ENCODE measurements at regions not wholly inside any gene's neighbourhood (a gene's known extent, or its start where the extent isn't known, plus 50 kb on each side); places are given as distances from the start of the nearest gene placed in this dataset.

- Histone ChIP-seq H3K27me3 (replicated peaks; ENCODE audit: insufficient read depth, low read depth, low read length, poor library complexity) (no peaks in the 10 kb centered on the region), H3K9me3 (ENCODE audit: low read depth, low read length, poor library complexity, severe bottlenecking) (no peaks in the 10 kb centered on the region), H3K4me1 (ENCODE audit: insufficient read depth, low read length, poor library complexity, severe bottlenecking) (no peaks in the 10 kb centered on the region), H3K4me3 (ENCODE audit: low read depth, low read length, poor library complexity, severe bottlenecking) (no peak overlapping the region), H3K27ac (ENCODE audit: low read depth, low read length, poor library complexity, severe bottlenecking) (no peak overlapping the region), H3K36me3 (ENCODE audit: insufficient read depth, low read length, poor library complexity, severe bottlenecking) (no peaks in the 10 kb centered on the region)
- CTCF ChIA-PET, result no interaction called here
- intact Hi-C loops (cut with micrococcal nuclease; ENCODE audit: unreplicated experiment), result loop anchor here (5.0 to 10.0 kb wide), 3 partner anchors 695 to 1983 kb away; no protein-coding TSS in a partner anchor
- BruUV-seq (replicated peaks), result no TSS peak
- DNase-seq (ENCODE audit: low spot score), result no peak
- POLR2A ChIA-PET (ENCODE audit: low non-redundant PET), result no interaction called here
- no peak for TF ChIP-seq EZH2 (IDR thresholded peaks at IDR 0.05; ENCODE audit: borderline replicate concordance, low read depth, low read length, poor library complexity, severe bottlenecking)
- TF ChIP-seq, protein P1, sequence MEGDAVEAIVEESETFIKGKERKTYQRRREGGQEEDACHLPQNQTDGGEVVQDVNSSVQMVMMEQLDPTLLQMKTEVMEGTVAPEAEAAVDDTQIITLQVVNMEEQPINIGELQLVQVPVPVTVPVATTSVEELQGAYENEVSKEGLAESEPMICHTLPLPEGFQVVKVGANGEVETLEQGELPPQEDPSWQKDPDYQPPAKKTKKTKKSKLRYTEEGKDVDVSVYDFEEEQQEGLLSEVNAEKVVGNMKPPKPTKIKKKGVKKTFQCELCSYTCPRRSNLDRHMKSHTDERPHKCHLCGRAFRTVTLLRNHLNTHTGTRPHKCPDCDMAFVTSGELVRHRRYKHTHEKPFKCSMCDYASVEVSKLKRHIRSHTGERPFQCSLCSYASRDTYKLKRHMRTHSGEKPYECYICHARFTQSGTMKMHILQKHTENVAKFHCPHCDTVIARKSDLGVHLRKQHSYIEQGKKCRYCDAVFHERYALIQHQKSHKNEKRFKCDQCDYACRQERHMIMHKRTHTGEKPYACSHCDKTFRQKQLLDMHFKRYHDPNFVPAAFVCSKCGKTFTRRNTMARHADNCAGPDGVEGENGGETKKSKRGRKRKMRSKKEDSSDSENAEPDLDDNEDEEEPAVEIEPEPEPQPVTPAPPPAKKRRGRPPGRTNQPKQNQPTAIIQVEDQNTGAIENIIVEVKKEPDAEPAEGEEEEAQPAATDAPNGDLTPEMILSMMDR (conservative IDR thresholded peaks at IDR 0.05; ENCODE audit: low read depth, low read length), result no peak
Observed at GRCh38 chr21:28747464-28747863, 245.2 kb downstream of the LTN1 start.

GRCh38 chr21:28746166-28746565 is 246.5 kb downstream of the LTN1 start:
- ChIA-PET CTCF (interaction anchor here (0.5 to 1.7 kb wide), 8 partner anchors 9 to 1930 kb away, joined by 3 to 15 read pairs (median 4); no protein-coding TSS in a partner anchor), POLR2A (ENCODE audit: low non-redundant PET) (interaction anchor here (0.6 kb wide), 1 partner anchor 160 kb away, joined by 3 read pairs; no protein-coding TSS in a partner anchor)
- Histone ChIP-seq H3K9me3 (ENCODE audit: low read depth, low read length, poor library complexity, severe bottlenecking) (no peaks in the 10 kb centered on the region), H3K27ac (ENCODE audit: low read depth, low read length, poor library complexity, severe bottlenecking) (no peak overlapping the region), H3K27me3 (replicated peaks; ENCODE audit: insufficient read depth, low read depth, low read length, poor library complexity) (no peaks in the 10 kb centered on the region), H3K4me1 (ENCODE audit: insufficient read depth, low read length, poor library complexity, severe bottlenecking) (no peaks in the 10 kb centered on the region), H3K36me3 (ENCODE audit: insufficient read depth, low read length, poor library complexity, severe bottlenecking) (no peaks in the 10 kb centered on the region), H3K4me3 (ENCODE audit: low read depth, low read length, poor library complexity, severe bottlenecking) (no peak overlapping the region)
- intact Hi-C loops (cut with micrococcal nuclease; ENCODE audit: unreplicated experiment), result loop anchor here (5.0 to 10.0 kb wide), 3 partner anchors 694 to 1981 kb away; no protein-coding TSS in a partner anchor
- DNase-seq (ENCODE audit: low spot score), result no peak
- no TSS peak for BruUV-seq (replicated peaks)
- TF ChIP-seq EZH2 (IDR thresholded peaks at IDR 0.05; ENCODE audit: borderline replicate concordance, low read depth, low read length, poor library complexity, severe bottlenecking), result no peak
- TF ChIP-seq, protein P1 (conservative IDR thresholded peaks at IDR 0.05; ENCODE audit: low read depth, low read length), result no peak

DNA sequence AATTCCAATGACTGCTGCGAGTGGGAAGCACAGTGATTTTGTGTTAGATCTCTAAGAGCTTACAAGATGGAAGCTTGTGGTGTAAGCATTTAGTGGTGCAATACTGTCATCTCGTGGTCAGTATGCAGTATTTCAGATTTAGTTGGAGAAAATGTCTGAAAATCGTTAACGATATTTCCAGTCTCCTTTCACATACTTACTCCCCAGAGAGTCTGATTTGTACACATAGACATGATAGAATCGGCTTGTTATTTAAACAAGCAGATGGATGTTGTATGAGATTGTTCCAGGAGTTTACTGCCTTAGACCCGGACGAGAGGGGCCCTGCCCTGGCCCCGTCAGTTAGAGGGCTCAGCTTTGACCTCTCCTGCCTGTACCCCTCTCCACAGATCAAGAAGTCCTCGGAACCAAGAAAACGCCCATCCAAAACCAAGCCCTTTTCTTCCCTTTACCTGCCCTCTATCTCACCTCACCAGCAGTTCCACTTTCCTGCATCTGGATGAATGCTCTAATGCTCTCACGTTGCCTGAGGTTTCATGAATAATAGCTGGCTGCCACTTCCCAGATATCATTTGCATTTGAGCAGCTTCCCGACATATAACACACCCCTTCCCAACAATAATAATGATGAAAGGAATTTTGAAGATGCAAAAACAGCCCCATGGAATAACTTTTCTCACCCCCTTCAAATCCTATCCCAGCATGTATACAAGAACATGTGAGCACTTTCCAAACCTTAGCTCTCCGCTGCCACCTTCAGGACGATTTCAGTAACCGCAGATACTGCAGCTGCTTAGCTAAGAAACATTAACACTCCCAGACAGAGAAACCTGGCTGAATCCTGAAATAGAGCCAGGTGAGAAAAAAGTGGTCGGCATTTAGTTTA is 247.3 kb downstream of the LTN1 start:
- POLR2A ChIA-PET (ENCODE audit: low non-redundant PET), result no interaction called here
- no peak overlapping the region for H3K27ac ChIP-seq (ENCODE audit: low read depth, low read length, poor library complexity, severe bottlenecking)
- peak; percentile 80 for DNase-seq (ENCODE audit: low spot score)
- H3K27me3 ChIP-seq (replicated peaks; ENCODE audit: insufficient read depth, low read depth, low read length, poor library complexity), result no peaks in the 10 kb centered on the region
- no peaks in the 10 kb centered on the region for H3K36me3 ChIP-seq (ENCODE audit: insufficient read depth, low read length, poor library complexity, severe bottlenecking)
- CTCF ChIA-PET, result interaction anchor here (0.5 to 1.7 kb wide), 23 partner anchors 8 to 1930 kb away, joined by 3 to 15 read pairs (median 3); no protein-coding TSS in a partner anchor
- no peaks in the 10 kb centered on the region for H3K9me3 ChIP-seq (ENCODE audit: low read depth, low read length, poor library complexity, severe bottlenecking)
- TF ChIP-seq, protein P1 (conservative IDR thresholded peaks at IDR 0.05; ENCODE audit: low read depth, low read length), result peak; percentile 88
- TF ChIP-seq EZH2 (IDR thresholded peaks at IDR 0.05; ENCODE audit: borderline replicate concordance, low read depth, low read length, poor library complexity, severe bottlenecking), result no peak
- intact Hi-C loops (cut with micrococcal nuclease; ENCODE audit: unreplicated experiment), result loop anchor here (2.0 to 10.0 kb wide), 8 partner anchors 195 to 1981 kb away; no protein-coding TSS in a partner anchor
- BruUV-seq (replicated peaks), result no TSS peak
- H3K4me3 ChIP-seq (ENCODE audit: low read depth, low read length, poor library complexity, severe bottlenecking), result peak overlapping the region; percentile 41
- H3K4me1 ChIP-seq (ENCODE audit: insufficient read depth, low read length, poor library complexity, severe bottlenecking), result no peaks in the 10 kb centered on the region

Data from A673 (cell line).